Ishikawa (cell line): ENCODE measurements at regions not wholly inside any gene's neighbourhood (a gene's known extent, or its start where the extent isn't known, plus 50 kb on each side); places are given as distances from the start of the nearest gene placed in this dataset.

Experiments used
- CEBPB ChIP-seq: IDR thresholded peaks from 2 replicates; pipeline ENCODE4 v1.6.1; 2012
- CREB1 ChIP-seq: IDR thresholded peaks from 2 replicates; pipeline ENCODE4 v1.6.1; 2012; ENCODE audit warnings: low read depth
- EGR1 ChIP-seq: IDR thresholded peaks from 2 replicates; pipeline ENCODE4 v1.6.1; 2012
- EP300 ChIP-seq: IDR thresholded peaks from 2 replicates; pipeline ENCODE4 v1.6.1; 2012; ENCODE audit warnings: borderline replicate concordance
- FOXM1 ChIP-seq: IDR thresholded peaks from 2 replicates; pipeline ENCODE4 v1.6.1; 2012; ENCODE audit warnings: low read depth, borderline replicate concordance
- MAX ChIP-seq: IDR thresholded peaks from 2 replicates; pipeline ENCODE4 v1.6.1; 2012
- NFIC ChIP-seq: IDR thresholded peaks from 2 replicates; pipeline ENCODE4 v1.6.1; 2012
- RAD21 ChIP-seq: IDR thresholded peaks from 2 replicates; pipeline ENCODE4 v1.6.1; 2012; ENCODE audit warnings: low read depth
- REST ChIP-seq: IDR thresholded peaks from 2 replicates; pipeline ENCODE4 v1.6.1; 2012; ENCODE audit warnings: low read depth, mild to moderate bottlenecking
- TAF1 ChIP-seq: IDR thresholded peaks from 2 replicates; pipeline ENCODE4 v1.6.1; 2012; ENCODE audit warnings: low read depth, mild to moderate bottlenecking
- TCF12 ChIP-seq: IDR thresholded peaks from 2 replicates; pipeline ENCODE4 v1.6.1; 2012; ENCODE audit warnings: low read depth
- TEAD4 ChIP-seq: IDR thresholded peaks from 2 replicates; pipeline ENCODE4 v1.6.1; 2012
- YY1 ChIP-seq: IDR thresholded peaks from 2 replicates; pipeline ENCODE4 v1.6.1; 2012; ENCODE audit warnings: low read depth
- ZBTB7A ChIP-seq: IDR thresholded peaks from 2 replicates; pipeline ENCODE4 v1.6.1; 2012; ENCODE audit warnings: low read depth
- TF ChIP-seq, protein P1 (sequence below): IDR thresholded peaks from 2 replicates; pipeline ENCODE4 v1.6.1; 2012

- no peak for TF ChIP-seq EGR1
These were observed 503.7 kb upstream of the C16orf82 start for GRCh38 chr16:26563018-26563417.

GRCh38 chr16:26567356-26567755 lies 499.4 kb upstream of the C16orf82 start:
- TF ChIP-seq TAF1 (no peak), RAD21 (no peak), EGR1 (no peak), EP300 (no peak), TCF12 (no peak), FOXM1 (no peak), MAX (no peak), CREB1 (no peak), REST (no peak), NFIC (no peak), ZBTB7A (no peak), TEAD4 (no peak), CEBPB (no peak), YY1 (no peak)
- TF ChIP-seq, protein P1, sequence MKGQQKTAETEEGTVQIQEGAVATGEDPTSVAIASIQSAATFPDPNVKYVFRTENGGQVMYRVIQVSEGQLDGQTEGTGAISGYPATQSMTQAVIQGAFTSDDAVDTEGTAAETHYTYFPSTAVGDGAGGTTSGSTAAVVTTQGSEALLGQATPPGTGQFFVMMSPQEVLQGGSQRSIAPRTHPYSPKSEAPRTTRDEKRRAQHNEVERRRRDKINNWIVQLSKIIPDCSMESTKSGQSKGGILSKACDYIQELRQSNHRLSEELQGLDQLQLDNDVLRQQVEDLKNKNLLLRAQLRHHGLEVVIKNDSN: no peak

- TF ChIP-seq TAF1: no peak
- TF ChIP-seq YY1: no peak
- no peak for TF ChIP-seq FOXM1
- TF ChIP-seq TEAD4: no peak
- no peak for TF ChIP-seq CEBPB
- TF ChIP-seq RAD21: no peak
- no peak for TF ChIP-seq MAX
- no peak for TF ChIP-seq EGR1
- TF ChIP-seq ZBTB7A: no peak
- no peak for TF ChIP-seq REST
- no peak for TF ChIP-seq NFIC
- no peak for TF ChIP-seq TCF12
- no peak for TF ChIP-seq EP300
- TF ChIP-seq, protein P1: no peak
- no peak for TF ChIP-seq CREB1
These were observed 496.9 kb upstream of the C16orf82 start for GRCh38 chr16:26569793-26570192.

GRCh38 chr16:26578748-26579147 lies 488.0 kb upstream of the C16orf82 start:
- TF ChIP-seq REST: no peak
- no peak for TF ChIP-seq FOXM1

GRCh38 chr16:26583803-26584202 lies 482.9 kb upstream of the C16orf82 start:
- TF ChIP-seq YY1 (no peak), EP300 (no peak), MAX (no peak), CEBPB (no peak)

GRCh38 chr16:26593700-26594099 lies 473.0 kb upstream of the C16orf82 start:
- no peak for TF ChIP-seq TAF1
